Activated CD4-positive, alpha-beta T cell treated with anti-CD3 and anti-CD28 coated beads, Interleukin-2, Interleukin-4, amounts not matched to agents 100 ng/mL and 50 ng/mL, durations not matched to agents 16 hours and 8 hours (primary cell): ENCODE measurements at regions not wholly inside any gene's neighbourhood (a gene's known extent, or its start where the extent isn't known, plus 50 kb on each side); places are given as distances from the start of the nearest gene placed in this dataset.
"Not testable (repeated sequence)": the region's sequence is repeated elsewhere in the genome, so short reads cannot be mapped to it uniquely, and the experiment has no call there.

Source experiments
- DNase-seq: peaks from one replicate; pipeline ENCODE4 v3.0.0-alpha.2; 2020; ENCODE audit warnings: low spot score

- not testable (repeated sequence) for DNase-seq
Measured at GRCh38 chr14:52122163-52122562, 53.3 kb upstream of the NID2 start.

- no peak for DNase-seq
Measured at GRCh38 chr14:52121441-52121840, 52.6 kb upstream of the NID2 start.

DNA sequence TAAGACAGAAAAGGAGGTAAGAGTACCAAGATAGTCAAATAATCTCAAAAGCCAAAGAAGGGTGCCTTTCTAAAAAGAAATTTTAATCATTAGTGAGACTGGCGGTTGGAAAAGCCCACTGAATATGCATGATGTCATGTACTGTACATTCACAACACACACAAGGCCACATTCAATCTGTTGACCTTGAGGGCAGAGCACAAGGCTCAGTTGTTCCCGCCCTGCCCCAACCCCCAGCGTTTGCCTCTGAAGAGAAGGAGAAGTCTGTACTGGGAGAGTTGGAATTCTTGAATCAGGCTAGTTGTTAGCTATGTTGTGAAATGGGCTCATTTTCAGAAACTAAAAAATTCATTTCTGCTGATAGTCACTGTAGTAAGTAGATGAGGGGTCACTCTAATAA, 50.2 kb upstream of the NID2 start:
- no peak for DNase-seq
